Right kidney (tissue), 1 donor: ENCODE measurements at regions not wholly inside any gene's neighbourhood (a gene's known extent, or its start where the extent isn't known, plus 50 kb on each side); places are given as distances from the start of the nearest gene placed in this dataset.
"Not testable (repeated sequence)": the region's sequence is repeated elsewhere in the genome, so short reads cannot be mapped to it uniquely, and the experiment has no call there.

Source experiments
- DNase-seq: peaks from one replicate; pipeline ENCODE4 v3.0.0-alpha.2; 2016

DNA sequence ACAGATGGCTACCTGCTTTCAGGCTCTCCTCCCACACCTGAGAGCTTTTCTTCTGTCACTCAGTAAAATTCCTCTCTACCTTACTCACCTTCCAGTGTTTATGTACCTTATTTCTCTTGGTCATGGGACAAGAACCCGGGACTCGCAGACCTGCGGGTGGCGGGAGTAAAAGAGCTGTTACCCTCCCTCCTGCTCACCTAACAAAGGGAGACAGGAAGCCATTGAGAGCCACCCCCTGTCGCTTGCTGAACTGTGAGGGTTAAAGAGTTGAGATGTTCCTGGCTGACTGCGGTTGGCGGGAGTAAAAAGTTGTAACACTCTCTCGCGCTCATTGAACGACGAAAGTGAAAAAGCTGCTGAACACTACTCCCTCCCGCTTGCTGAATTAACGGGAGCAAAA lies 1935.1 kb upstream of the FLRT2 start:
- no peak for DNase-seq

DNA sequence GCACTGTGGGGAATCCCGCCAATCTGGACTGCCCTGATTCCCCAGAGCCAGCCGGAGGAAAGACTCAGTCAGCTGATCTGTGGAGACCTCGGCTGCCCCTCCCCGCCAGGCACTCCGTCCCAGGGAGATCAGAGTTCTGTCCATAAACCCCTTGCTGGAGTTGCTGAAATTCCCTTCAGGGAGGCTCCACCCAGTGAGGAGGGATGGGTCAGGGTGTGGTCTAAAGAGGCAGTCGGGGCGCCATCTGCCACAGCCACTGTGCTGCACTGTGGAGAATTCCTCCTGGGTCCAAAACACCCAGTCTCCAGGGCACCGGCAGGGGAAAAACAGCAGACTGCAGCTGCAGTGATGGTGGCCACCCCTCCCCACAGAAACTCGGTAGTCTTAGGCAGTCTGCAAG lies 1922.3 kb upstream of the FLRT2 start:
- DNase-seq = no peak

DNA sequence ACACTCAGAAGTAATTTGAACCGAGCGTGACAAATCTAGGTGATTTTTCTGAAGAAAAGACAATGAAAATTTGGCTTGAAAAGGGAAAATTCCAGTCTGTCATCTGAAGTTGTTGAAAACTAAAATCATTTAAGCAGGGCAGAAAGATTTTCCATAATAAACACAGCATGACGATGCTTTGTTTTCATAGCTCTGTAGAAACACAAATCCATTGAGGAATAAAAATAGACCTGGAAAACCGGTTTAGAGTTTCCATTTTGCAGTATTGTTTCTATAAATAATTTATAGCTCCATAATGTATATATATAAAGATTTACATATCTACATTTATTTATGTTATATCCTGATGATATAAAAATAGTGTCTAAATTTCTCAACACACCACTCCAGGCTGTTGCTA lies 1918.5 kb upstream of the FLRT2 start:
- no peak for DNase-seq

GRCh38 chr14:83611906-83612390 lies 1918.0 kb upstream of the FLRT2 start:
- no peak for DNase-seq

GRCh38 chr14:83614956-83615355 lies 1915.0 kb upstream of the FLRT2 start:
- no peak for DNase-seq

GRCh38 chr14:83624541-83624940 lies 1905.4 kb upstream of the FLRT2 start:
- DNase-seq = no peak

- DNase-seq = no peak
Measured at GRCh38 chr14:83632375-83632774, 1897.6 kb upstream of the FLRT2 start.

GRCh38 chr14:83638748-83639504 lies 1891.0 kb upstream of the FLRT2 start:
- DNase-seq = no peak

DNA sequence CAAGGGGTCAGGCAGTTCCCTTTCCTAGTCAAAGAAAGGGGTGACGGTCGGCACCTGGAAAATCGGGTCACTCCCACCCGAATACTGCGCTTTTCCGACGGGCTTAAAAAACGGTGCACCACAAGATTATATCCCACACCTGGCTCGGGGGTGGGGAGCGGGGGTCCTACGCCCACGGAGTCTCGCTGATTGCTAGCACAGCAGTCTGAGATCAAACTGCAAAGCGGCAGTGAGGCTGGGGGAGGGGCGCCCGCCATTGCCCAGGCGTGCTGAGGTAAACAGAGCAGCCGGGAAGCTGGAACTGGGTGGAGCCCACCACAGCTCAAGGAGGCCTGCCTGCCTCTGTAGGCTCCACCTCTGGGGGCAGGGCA lies 1890.5 kb upstream of the FLRT2 start:
- not testable (repeated sequence) for DNase-seq

GRCh38 chr14:83646228-83646627 lies 1883.7 kb upstream of the FLRT2 start:
- DNase-seq = no peak

GRCh38 chr14:83660597-83660996 lies 1869.3 kb upstream of the FLRT2 start:
- DNase-seq = no peak

DNA sequence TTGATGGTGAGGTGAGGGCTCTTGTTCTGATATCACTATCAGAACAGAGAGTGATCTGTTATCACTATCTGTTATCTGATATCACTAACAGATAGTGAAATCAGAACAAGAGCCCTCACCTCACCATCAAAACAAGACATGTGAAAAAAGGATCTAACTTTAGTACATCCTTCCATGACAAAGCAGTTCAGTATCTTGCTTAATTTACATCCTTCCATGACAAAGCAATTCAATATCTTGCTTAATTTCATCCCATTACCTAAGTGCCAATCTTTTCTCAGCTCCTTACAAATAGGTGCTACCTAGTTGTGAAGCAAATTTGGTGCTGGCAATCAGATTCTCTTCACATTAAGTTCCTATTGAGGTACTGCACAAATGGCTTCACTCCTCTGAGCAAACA lies 1865.6 kb upstream of the FLRT2 start:
- DNase-seq = no peak

DNA sequence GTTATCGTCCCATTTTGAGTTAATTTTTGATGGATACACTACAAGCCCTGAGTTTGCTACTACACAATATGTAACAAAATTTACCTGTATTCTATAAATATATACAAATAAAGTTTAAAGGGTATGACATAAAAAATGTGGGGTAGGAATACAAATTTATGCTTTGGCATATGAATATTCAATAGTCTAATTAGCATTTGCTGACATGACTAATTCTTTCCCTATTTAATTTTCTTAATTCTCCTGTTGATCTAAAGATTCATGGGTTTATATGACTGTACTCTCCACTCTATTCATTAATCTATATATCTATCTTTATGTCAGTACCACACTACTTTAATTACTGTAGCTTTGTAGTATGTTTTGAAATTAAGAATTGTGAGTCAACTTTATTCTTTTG lies 1840.7 kb upstream of the FLRT2 start:
- no peak for DNase-seq

- no peak for DNase-seq
Measured at GRCh38 chr14:83697099-83697498, 1832.8 kb upstream of the FLRT2 start.

- no peak for DNase-seq
Measured at GRCh38 chr14:83702619-83703018, 1827.3 kb upstream of the FLRT2 start.

GRCh38 chr14:83706231-83706954 lies 1823.6 kb upstream of the FLRT2 start:
- DNase-seq = no peak

DNA sequence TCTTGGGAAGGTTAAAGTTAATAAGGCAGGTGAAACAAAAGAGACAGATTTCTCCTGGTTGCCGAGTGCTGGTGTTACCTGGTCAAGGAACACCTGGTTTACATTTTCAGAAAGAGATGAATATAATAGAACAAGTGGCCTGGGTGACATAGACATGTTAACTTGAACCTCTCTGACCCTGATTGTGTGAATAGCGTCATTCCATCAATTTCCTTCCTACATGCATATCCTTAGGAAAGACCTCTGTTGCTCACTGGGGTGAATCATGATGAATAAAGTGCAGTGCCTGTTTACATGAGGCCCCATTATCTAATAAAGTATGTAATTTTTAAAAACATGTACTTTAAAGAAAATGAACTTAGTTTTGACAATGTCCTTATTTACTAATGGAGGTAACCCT lies 1822.9 kb upstream of the FLRT2 start:
- no peak for DNase-seq

DNA sequence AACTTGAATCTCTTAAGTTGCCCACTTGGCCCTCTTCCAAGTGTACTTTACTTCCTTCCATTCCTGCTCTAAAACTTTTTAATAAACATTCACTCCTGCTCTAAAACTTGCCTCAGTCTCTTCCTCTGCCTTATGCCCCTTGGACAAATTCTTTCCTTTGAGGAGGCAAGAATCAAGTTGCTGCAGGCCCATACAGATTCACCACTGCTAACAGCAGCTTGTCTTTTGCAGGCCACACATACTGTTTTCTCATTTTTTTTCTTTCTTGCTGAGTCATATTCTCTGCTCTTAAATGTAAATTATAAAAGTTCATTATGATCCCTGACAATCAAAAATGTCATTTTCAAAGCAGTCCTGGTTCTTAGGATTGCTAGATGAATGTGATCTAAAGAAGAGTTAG lies 1820.8 kb upstream of the FLRT2 start:
- DNase-seq = no peak

- DNase-seq = no peak
Measured at GRCh38 chr14:83711046-83711445, 1818.9 kb upstream of the FLRT2 start.

GRCh38 chr14:83712418-83713129 lies 1817.4 kb upstream of the FLRT2 start:
- DNase-seq = no peak

GRCh38 chr14:83713732-83714131 lies 1816.2 kb upstream of the FLRT2 start:
- no peak for DNase-seq

GRCh38 chr14:83714151-83714550 lies 1815.8 kb upstream of the FLRT2 start:
- DNase-seq = no peak

- not testable (repeated sequence) for DNase-seq
Measured at GRCh38 chr14:83719435-83719834, 1810.5 kb upstream of the FLRT2 start.
